NCI-H1930 (cell line): ENCODE measurements at regions not wholly inside any gene's neighbourhood (a gene's known extent, or its start where the extent isn't known, plus 50 kb on each side); places are given as distances from the start of the nearest gene placed in this dataset.
"Not testable (repeated sequence)": the region's sequence is repeated elsewhere in the genome, so short reads cannot be mapped to it uniquely, and the experiment has no call there.

ENCODE experiments used
- DNase-seq, 2 experiments: peaks; one replicate each; lab custom pipeline; 2025; lab: John Stamatoyannopoulos, UW

DNA sequence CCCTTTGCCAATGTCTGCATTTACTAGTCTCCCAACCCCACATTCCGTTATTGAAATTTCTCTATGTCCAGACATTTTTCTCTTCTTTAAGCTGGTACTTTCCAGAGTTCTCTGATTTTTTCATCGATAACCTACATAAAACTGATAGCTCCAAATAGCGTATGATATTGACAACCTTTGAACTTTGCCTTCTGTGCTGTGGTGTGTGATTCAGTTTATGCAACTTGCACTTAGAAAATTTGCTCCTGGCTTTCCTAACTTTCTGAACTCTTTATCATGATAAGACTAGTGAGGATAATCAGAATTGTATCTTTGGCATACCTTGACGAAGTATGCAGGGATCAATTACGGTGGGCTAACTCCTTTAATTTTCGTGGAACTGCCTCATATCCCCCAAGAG, 1261.3 kb downstream of the SI start:
- no peak for DNase-seq

DNA sequence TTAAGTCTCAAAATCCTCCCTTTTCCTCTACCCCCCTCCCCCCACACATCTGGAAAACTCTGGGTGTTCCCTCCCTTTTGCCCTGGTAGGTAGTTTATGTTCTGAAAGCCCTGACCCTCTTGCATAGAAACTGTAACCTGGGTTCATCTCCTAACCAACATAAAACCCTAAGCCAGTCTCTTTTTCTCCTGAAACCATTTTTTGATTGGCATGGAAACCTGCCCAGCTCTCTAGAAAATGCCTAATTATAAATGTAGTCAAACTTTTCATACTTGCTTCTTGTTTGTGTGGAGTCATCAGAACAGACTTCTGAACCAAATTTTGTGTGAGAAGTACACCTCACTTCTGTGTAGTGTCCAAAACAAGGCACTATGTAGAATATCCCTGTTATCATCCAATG, 1264.4 kb downstream of the SI start:
- no peak for DNase-seq

DNA sequence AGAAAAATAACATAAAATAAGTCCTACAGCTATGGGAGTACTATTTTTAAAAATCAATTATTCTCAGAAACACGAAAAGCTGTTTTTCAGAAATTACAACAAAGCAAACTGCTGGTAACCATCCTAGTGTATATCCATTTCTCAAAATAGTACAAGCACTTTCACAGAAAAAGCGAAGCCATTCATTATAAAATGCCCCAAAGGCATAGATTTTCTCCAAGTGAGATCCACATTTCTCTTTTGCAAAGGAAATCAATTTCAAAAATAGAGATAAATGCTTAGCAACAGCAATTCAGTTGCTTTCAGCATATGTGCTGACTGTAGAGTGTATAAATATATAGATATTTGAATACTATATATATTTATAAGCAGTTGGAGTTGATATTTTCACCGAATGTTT, 1266.3 kb downstream of the SI start:
- no peak for DNase-seq

DNA sequence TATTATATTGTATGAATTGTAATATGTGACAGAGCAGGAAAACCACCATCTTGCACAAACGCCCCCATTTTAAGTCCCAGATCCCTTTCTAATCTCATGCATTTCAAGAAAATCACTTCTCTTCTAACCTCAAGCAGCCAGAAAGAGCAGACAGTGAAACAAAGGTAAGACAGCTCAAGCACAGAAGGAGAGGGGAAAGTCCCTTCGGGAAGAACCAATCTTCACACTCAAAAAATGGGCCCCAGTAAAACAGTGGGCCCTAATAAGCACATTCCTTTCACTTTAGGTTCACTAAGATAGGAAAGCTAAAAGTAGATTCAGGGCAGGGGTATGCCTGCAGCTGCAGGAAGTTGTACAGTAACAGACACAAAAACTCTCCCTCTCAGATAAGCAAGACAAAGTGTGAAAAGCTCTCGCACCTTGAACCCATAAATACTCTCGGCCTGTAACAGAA, 1268.7 kb downstream of the SI start:
- DNase-seq = no peak

DNA sequence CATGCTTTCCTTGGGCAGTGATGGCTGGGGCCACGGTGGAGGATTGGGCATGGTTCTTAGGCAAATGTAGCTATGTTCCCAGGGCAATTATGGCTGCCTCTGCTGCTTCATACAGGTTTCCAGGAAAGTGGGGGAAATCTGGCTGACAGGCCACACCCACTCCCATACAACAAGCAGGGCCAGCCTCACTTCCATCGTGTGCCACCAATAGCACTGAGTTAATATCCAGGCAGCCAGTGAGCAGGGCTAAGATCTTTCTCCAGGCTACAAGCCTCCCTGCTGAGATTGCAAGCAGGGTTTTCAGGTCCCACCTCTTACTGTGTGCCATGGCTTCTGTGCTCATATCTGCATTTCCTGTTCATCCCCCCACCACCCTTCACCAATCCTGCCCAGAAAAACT, 1291.9 kb downstream of the SI start:
- no peak for DNase-seq

- no peak for DNase-seq
These were observed 1292.6 kb downstream of the SI start for GRCh38 chr3:163785693-163786092.

GRCh38 chr3:163779396-163780344, 1298.6 kb downstream of the SI start:
- DNase-seq = no peak

DNA sequence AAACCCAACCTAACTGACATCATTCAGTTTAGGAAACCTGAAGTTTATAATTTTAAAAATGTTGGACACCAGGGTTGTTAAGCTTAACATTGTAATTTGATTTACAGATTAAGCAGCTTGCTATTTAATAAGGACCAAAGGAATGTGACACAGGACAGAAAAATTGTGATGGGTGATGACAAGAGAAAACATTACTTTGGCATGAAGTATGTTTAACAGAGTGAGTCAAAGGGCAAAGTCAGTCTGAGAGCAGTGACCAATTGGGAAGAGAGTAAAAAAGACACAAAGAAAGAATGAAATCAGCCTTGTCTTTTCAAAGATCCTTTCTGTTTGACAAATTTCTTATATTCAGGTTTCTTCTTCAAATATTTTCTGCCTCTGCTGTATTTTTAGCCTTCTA, 1301.6 kb downstream of the SI start:
- no peak for DNase-seq

- no peak for DNase-seq
These were observed 1305.2 kb downstream of the SI start for GRCh38 chr3:163773136-163773535.

DNA sequence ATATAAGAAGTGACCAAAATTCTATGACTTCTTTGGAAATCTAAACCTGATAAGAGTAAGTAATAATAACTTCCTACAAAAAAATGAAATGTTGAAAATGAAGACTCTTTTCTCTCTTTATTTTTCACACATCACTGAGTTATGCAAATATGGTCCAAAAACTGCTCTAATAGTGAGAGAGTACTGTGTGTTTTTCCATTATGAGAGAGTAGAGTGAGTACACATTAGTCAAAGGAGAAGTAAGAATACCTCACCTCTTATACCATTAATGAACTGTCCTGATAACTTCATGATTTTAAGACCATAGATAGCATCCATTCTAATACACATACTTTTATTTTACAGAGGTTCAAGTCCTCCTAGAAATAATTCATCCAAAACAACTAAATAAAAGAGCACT, 1310.2 kb downstream of the SI start:
- no peak for DNase-seq

GRCh38 chr3:163766112-163766511, 1312.2 kb downstream of the SI start:
- no peak for DNase-seq

DNA sequence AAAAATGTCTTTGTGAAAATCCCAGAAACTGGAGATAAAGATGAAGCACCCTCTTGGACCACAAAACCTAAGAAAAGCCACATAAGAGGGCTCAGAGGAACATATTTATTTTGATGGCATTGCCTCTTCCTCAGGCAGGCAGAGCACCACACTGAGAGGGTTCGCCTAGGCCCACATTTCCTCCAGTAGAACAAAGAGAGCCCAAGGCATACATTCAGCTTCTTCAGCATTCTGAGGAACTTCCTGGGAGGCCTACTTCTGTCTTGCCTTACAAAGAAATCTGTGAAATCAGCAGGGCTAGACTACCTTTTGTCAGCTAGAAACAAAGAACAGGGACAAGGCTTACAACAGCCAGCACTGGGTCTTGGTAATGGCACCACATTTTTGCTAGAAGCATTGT, 1325.3 kb downstream of the SI start:
- DNase-seq = no peak

DNA sequence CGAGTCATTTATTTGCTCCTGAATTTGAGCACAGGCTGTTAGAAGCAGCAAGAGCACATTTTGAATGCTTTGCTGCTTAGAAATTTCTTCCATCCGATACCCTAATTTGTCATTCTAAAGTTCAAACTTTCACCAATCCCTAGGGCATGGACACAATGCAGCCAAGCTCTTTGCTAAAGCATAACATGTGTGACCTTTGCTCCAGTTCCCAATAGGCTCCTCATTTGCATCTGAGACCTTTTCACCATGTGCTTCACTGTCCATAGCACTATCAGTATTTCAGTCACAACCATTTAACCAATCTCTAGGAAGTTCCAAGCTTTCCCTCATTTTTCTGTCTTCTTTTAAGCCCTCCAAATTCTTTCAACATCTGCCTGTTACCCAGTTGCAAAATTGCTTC, 1333.1 kb downstream of the SI start:
- no peak for DNase-seq

DNA sequence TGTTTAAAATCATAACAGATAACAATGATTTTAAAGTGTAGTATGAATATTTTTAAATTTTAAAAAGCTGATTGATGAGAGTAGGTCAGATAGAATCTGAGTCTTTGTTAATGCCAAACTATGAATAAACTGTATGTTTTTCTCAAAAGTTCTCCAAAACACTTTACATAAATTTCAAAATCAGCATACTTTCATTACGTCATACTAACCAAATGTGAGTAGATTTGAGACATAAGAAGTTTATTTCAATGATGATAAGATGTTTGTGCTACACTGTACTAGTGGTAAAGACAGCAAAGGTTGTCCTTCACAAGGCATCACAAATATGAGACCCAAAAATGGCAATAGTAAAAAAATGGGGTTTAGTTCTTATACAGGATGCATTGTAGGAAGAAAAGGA, 1342.9 kb downstream of the SI start:
- no peak for DNase-seq

- no peak for DNase-seq
These were observed 1347.6 kb downstream of the SI start for GRCh38 chr3:163730684-163731083.

GRCh38 chr3:163726125-163726524, 1352.2 kb downstream of the SI start:
- no peak for DNase-seq

DNA sequence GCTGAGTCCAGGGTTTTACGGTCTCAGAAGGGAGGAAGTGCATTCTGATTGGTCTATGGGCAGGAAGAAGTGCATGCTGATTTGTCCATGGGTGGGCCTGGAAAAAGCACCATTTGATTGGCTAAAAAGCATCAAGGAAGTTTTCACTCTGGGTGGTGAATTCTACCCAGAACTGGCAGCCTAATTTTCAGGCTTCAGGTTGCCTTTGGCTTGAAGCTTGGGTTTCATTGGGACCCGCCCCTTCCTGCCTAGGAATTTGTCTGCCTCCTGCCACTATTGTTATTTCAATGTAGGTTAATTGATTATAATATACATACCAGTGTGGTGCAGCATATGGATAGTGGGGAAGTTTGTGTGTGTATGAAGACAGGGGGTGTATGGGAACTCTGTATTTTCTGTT, 1355.9 kb downstream of the SI start:
- DNase-seq = no peak

GRCh38 chr3:163721596-163721995, 1356.7 kb downstream of the SI start:
- no peak for DNase-seq

GRCh38 chr3:163717377-163717776, 1360.9 kb downstream of the SI start:
- DNase-seq = no peak

DNA sequence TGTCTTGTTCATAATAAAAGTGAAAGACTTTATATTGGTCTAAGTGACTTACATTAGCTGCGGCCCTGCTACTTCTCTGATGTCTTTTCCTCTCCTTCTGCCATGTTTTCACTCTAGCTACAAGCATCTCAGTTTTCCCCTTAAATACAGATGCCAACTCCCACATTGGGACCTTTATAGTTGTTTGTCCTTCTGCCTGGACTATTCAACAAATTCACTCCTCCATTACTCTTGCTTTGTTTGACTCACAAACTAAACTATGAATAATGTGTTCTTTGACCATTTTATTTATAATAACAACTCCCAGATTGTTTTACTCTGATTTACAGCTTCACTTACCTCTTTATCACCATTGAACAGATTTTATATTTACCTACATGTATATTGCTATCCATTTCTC, 1369.9 kb downstream of the SI start:
- DNase-seq = no peak

GRCh38 chr3:163707659-163708058, 1370.6 kb downstream of the SI start:
- DNase-seq = no peak

DNA sequence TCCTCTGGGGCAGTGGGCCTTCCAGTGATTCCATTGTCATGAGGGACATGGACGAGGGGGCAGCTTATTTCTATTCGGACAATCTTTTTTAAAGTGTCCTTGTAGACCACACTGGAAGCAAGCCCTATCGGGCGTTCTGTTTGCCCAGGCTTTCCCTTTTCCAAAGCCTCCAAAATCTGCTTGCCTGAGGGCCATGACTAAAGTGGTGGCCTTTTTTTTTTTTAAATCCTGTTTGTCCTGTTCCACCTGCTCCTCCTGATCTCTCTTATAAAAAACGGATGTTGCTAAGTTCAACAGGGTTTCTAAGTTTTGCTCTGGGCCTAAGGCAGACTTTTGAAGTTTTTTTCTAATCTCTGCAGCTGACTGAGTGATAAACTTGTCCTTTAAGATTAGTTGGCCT, 1380.1 kb downstream of the SI start:
- DNase-seq = not testable (repeated sequence)

DNA sequence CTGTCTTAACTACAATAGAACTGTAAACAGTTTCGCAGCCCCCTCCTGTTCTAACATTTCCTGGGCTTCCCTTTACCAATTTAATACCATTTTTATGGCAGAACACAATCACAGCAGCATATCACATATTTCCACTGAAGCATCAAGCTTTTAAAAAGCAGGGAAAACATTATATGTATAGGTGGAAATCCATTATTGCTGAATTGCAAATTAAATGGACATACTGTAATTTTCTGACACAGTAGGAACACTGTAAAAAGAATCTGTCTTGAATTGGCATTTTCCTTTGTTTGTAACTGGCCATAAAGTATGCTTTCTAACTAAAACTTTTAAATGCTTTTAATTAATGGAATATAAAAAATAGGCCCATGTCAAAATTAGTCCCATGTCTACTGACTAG, 1385.8 kb downstream of the SI start:
- DNase-seq = no peak

GRCh38 chr3:163684651-163685050, 1393.6 kb downstream of the SI start:
- no peak for DNase-seq
